Heart left ventricle (tissue), 13 donors: ENCODE measurements at regions not wholly inside any gene's neighbourhood (a gene's known extent, or its start where the extent isn't known, plus 50 kb on each side); places are given as distances from the start of the nearest gene placed in this dataset.

Source experiments
- POLR2A ChIP-seq, 2 donors: fragments of 450-650 bp; IDR thresholded peaks; one replicate each; pipeline ENCODE4 v1.6.1; 2017; ENCODE audit warnings: antibody characterized with exemption in 2 of 2, mild to moderate bottlenecking in 2 of 2, moderate library complexity in 2 of 2
- TF ChIP-seq, protein P1 (sequence below), 12 donors: fragments of 200-600 bp; sonication (generic) in 4 of 12; IDR thresholded peaks; one replicate each; pipeline versions ENCODE4 v1.5.0 to v1.8.0; 2018 to 2022; ENCODE audit warnings: antibody characterized with exemption in 12 of 12, mild to moderate bottlenecking in 5 of 12
- donor health status: ischemic (EF 13 %, LVEDD 7.1; RV severe dilation, severe dysfunction).
- donor health status: DM: no; HTN: yes; CAD: no.
- donor health status: DM: no; HTN: no; CAD: no.
- donor health status: ischemic (EF 25% LVEDD 6.9; RV normal size, moderate dysfunction).
- donor health status: ischemic (EF 25% LVEDD 5.7; RV mildly dilated, moderate dysfunction).
- donor health status: ischemic (EF 35%, LVEDD 5.7; RV mildly dilated, moderate dysfunction).
- donor health status: nonischemic (EF 11% LVEDD 7.7; RV severe dilation, severe dysfunction).
- donor health status: DM: yes; HTN: yes; CAD: no.
- donor health status: PGD.
- donor health status: ischemic (EF 29% LVEDD 5.4; RV normal size, mild dysfunction).
- donor health status: nonischemic (EF 23%, LVEDD 6.1; RV moderate dilation, normal function).

DNA sequence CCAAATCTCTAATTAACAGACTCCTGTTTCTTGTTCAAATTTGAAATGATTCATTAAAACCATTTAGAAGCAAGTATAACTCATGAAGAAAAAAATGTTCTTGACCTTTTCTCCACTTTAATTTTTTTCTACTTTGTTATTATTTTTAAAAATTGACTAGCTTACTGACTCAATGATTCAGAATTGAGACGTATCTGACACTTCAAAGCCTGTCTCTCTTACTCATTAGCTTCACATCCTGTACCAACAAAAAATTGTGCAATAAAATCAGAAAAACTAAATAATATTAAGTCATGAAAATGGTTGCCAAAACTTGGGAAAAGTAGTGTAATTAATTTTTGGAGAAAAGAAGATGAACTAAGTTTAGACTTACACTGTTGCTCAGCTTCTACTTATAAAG lies 331.2 kb downstream of the SLC16A7 start:
- TF ChIP-seq, protein P1, sequence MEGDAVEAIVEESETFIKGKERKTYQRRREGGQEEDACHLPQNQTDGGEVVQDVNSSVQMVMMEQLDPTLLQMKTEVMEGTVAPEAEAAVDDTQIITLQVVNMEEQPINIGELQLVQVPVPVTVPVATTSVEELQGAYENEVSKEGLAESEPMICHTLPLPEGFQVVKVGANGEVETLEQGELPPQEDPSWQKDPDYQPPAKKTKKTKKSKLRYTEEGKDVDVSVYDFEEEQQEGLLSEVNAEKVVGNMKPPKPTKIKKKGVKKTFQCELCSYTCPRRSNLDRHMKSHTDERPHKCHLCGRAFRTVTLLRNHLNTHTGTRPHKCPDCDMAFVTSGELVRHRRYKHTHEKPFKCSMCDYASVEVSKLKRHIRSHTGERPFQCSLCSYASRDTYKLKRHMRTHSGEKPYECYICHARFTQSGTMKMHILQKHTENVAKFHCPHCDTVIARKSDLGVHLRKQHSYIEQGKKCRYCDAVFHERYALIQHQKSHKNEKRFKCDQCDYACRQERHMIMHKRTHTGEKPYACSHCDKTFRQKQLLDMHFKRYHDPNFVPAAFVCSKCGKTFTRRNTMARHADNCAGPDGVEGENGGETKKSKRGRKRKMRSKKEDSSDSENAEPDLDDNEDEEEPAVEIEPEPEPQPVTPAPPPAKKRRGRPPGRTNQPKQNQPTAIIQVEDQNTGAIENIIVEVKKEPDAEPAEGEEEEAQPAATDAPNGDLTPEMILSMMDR (IDR thresholded peaks at IDR 0.05) = no peak
- TF ChIP-seq POLR2A (IDR thresholded peaks at IDR 0.05) = no peak
